Tibial artery (tissue), 4 donors: ENCODE measurements at regions not wholly inside any gene's neighbourhood (a gene's known extent, or its start where the extent isn't known, plus 50 kb on each side); places are given as distances from the start of the nearest gene placed in this dataset.

ENCODE experiments used
- DNase-seq, 2 donors: peaks; one replicate each; pipeline ENCODE4 v3.0.0-alpha.2; 2019
- H3K27ac ChIP-seq, 2 donors: fragments of 200-600 bp; sonication (generic) in 1 of 2; 1 replicate in 1 of 2; 2 replicates in 1 of 2; pipeline ENCODE4 v1.5.1; 2018 to 2019; ENCODE audit warnings: mild to moderate bottlenecking in 1 of 2
- H3K27me3 ChIP-seq, 2 donors: fragments of 200-600 bp; sonication (generic) in 1 of 2; one replicate each; pipeline versions ENCODE4 v1.5.1 to v1.6.0; 2016 to 2019
- H3K36me3 ChIP-seq, 3 donors: fragments of 200-600 bp; sonication (generic) in 2 of 3; one replicate each; pipeline ENCODE4 v1.5.1; 2016 to 2019; ENCODE audit warnings: mild to moderate bottlenecking in 2 of 3
- H3K4me1 ChIP-seq, 4 donors: fragments of 200-600 bp; sonication (generic) in 2 of 4; 1 replicate in 3 of 4; 2 replicates in 1 of 4; pipeline ENCODE4 v1.5.1; 2016 to 2019
- H3K4me3 ChIP-seq, 2 donors: fragments of 200-600 bp; sonication (generic) in 1 of 2; 1 replicate in 1 of 2; 2 replicates in 1 of 2; pipeline ENCODE4 v1.5.1; 2018 to 2019; ENCODE audit warnings: mild to moderate bottlenecking in 2 of 2
- H3K9me3 ChIP-seq, 3 donors: fragments of 200-600 bp; sonication (generic) in 1 of 3; one replicate each; pipeline ENCODE4 v1.5.1; 2016 to 2019
- CTCF ChIP-seq, 2 experiments: fragments of 200-600 bp in 1 of 2; fragments of 450-650 bp in 1 of 2; IDR thresholded peaks; one replicate each; pipeline ENCODE4 v1.5.1; 2017 to 2019; ENCODE audit warnings: antibody characterized with exemption in 2 of 2, mild to moderate bottlenecking in 1 of 2, moderate library complexity in 1 of 2
- intact Hi-C: fragments of 100-400 bp; cut with DNase I; formaldehyde crosslinking; loops from one replicate; pipeline ENCODE4 v1.15.0; 2023; ENCODE audit warnings: low total_unique reads

DNA sequence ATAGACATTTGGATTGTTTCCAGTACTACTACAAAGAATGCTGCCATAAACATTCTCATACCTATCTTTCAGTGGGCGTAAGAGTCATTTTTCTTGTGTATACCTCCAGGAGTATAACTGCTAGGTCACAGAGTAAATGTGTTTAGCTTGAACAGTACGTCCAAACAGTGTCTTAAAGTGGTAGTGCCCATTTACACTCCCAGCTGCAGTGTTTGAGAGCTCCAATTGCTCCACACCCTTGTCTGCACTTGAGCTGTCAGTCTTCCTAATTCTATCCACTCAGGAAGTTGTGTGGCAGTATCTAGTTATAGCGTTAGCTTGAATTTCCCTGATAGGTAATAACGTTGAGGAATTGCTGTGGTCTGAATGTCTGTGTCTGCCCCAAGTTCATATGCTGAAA, 404.7 kb upstream of the PPP2R3A start:
- no peak overlapping the region for H3K4me3 ChIP-seq
- H3K27ac ChIP-seq: no peak overlapping the region
- intact Hi-C loops: no loop called here
- no peaks in the 10 kb centered on the region for H3K4me1 ChIP-seq
- no peaks in the 10 kb centered on the region for H3K9me3 ChIP-seq
- TF ChIP-seq CTCF (IDR thresholded peaks at IDR 0.05): no peak
- no peaks in the 10 kb centered on the region for H3K36me3 ChIP-seq
- DNase-seq: no peak
- peaks cover 0 to 2% of the 10 kb centered on the region in 2 donors for H3K27me3 ChIP-seq

DNA sequence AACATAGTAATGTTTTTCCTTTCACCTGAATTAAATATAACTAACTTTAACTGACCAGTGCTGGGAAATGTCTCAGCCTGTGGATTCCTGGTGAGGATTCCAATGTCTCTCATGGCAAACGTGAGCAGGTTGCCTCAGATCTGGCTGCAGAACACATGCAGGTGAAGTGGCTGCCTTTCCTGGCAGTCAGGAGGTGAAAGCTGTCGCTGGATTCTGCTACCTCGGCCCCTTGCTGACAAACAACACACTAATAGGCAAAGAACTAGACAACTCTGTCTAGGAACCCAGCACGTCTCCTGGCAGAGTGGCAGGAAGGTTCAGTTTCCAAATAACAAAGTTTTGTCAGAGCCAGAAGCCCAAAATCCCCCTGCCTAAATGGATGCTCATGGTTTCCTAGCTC, 400.8 kb upstream of the PPP2R3A start:
- TF ChIP-seq CTCF (IDR thresholded peaks at IDR 0.05): no peak
- Histone ChIP-seq H3K9me3 (no peaks in the 10 kb centered on the region), H3K27me3 (peaks cover 0 to 2% of the 10 kb centered on the region in 2 donors), H3K27ac (no peak overlapping the region), H3K4me1 (no peaks in the 10 kb centered on the region), H3K4me3 (no peak overlapping the region), H3K36me3 (no peaks in the 10 kb centered on the region)
- intact Hi-C loops: no loop called here
- no peak for DNase-seq

DNA sequence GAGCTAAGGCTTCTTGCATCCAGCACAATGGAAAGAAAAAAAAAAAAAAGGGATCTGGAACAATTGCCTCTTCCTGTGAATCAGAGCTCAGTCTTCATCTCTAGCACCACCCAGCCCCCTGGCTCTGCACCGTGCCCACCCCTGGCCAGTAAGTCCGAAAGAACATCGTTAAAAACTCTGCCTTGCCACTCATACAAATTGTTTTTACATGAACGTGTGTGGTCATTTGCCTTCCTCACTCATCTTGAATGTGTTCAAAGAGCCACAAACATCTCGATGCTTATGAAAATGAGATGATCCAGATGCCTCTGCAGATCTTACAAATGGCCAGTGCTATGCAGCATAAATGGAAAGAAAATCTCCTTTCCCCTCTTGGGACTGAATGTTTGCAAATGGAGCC, 400.0 kb upstream of the PPP2R3A start:
- no peak for TF ChIP-seq CTCF (IDR thresholded peaks at IDR 0.05)

DNA sequence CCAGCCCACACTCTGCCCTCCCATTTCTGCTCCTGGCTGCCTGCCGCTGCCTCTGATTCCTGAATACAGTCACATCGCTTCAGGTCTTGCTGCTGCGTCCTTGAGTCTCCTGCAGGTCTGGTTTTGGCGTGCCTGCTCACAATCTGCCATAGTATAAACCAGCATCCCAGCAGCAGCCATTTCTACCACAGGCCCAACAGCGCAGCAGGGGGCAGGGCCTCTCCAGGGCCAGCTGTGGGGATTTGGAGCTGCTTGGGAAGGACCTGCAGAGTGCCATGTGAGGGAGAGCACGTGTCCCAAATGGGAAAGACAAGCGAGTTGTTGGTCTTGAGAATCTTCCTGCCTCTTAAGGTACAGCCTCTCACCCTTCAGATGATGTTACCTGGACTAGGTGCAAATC, 398.3 kb upstream of the PPP2R3A start:
- intact Hi-C loops: no loop called here
- Histone ChIP-seq H3K4me3 (no peak overlapping the region), H3K27me3 (peaks cover 0 to 2% of the 10 kb centered on the region in 2 donors), H3K9me3 (no peaks in the 10 kb centered on the region), H3K36me3 (no peaks in the 10 kb centered on the region), H3K4me1 (no peaks in the 10 kb centered on the region), H3K27ac (no peak overlapping the region)
- no peak for TF ChIP-seq CTCF (IDR thresholded peaks at IDR 0.05)
- no peak for DNase-seq

More for the DNA sequence above, 400.0 kb upstream of the PPP2R3A start:
- no peaks in the 10 kb centered on the region for H3K9me3 ChIP-seq
- intact Hi-C loops: no loop called here
- no peak overlapping the region for H3K4me3 ChIP-seq
- H3K36me3 ChIP-seq: no peaks in the 10 kb centered on the region
- no peak overlapping the region for H3K27ac ChIP-seq
- no peaks in the 10 kb centered on the region for H3K4me1 ChIP-seq
- DNase-seq: no peak
- H3K27me3 ChIP-seq: peaks cover 0 to 2% of the 10 kb centered on the region in 2 donors

GRCh38 chr3:135576751-135577150, 388.8 kb upstream of the PPP2R3A start:
- no peak overlapping the region for H3K27ac ChIP-seq

More at GRCh38 chr3:135576751-135577150, 388.8 kb upstream of the PPP2R3A start:
- Histone ChIP-seq H3K9me3 (no peaks in the 10 kb centered on the region), H3K36me3 (no peaks in the 10 kb centered on the region), H3K4me1 (no peaks in the 10 kb centered on the region), H3K27me3 (no peaks in the 10 kb centered on the region), H3K4me3 (no peak overlapping the region)
- TF ChIP-seq CTCF (IDR thresholded peaks at IDR 0.05): no peak
- no peak for DNase-seq
- intact Hi-C loops: no loop called here
